Femur (tissue), 1 donor: ENCODE measurements at regions not wholly inside any gene's neighbourhood (a gene's known extent, or its start where the extent isn't known, plus 50 kb on each side); places are given as distances from the start of the nearest gene placed in this dataset.

Experiments
- DNase-seq: peaks from one replicate; pipeline ENCODE4 v3.0.0-alpha.2; 2017

- no peak for DNase-seq
Measured at GRCh38 chrX:9148615-9149399, 114.9 kb upstream of the FAM9B start.

- no peak for DNase-seq
Measured at GRCh38 chrX:9149501-9150245, 115.7 kb upstream of the FAM9B start.

GRCh38 chrX:9151772-9152307, 117.9 kb upstream of the FAM9B start:
- DNase-seq = no peak

- DNase-seq = no peak
Measured at GRCh38 chrX:9153300-9153699, 119.4 kb upstream of the FAM9B start.

GRCh38 chrX:9158611-9159010, 124.7 kb upstream of the FAM9B start:
- DNase-seq = no peak

GRCh38 chrX:9160698-9161329, 126.9 kb upstream of the FAM9B start:
- DNase-seq = no peak

- DNase-seq = no peak
Measured at GRCh38 chrX:9162698-9163097, 128.8 kb upstream of the FAM9B start.

- DNase-seq = no peak
Measured at GRCh38 chrX:9163214-9163709, 129.3 kb upstream of the FAM9B start.

GRCh38 chrX:9164086-9164485, 130.2 kb upstream of the FAM9B start:
- DNase-seq = no peak

- no peak for DNase-seq
Measured at GRCh38 chrX:9164533-9165426, 130.9 kb upstream of the FAM9B start.

GRCh38 chrX:9166584-9166944, 132.6 kb upstream of the FAM9B start:
- DNase-seq = no peak

- DNase-seq = no peak
Measured at GRCh38 chrX:9171841-9172463, 138.0 kb upstream of the FAM9B start.

GRCh38 chrX:9172464-9172850, 138.5 kb upstream of the FAM9B start:
- DNase-seq = no peak

- no peak for DNase-seq
Measured at GRCh38 chrX:9180623-9181022, 146.7 kb upstream of the FAM9B start.

GRCh38 chrX:9182041-9182440, 148.1 kb upstream of the FAM9B start:
- no peak for DNase-seq

- no peak for DNase-seq
Measured at GRCh38 chrX:9183481-9183880, 149.6 kb upstream of the FAM9B start.

- DNase-seq = no peak
Measured at GRCh38 chrX:9184211-9184610, 150.3 kb upstream of the FAM9B start.

GRCh38 chrX:9188117-9188516, 154.2 kb upstream of the FAM9B start:
- DNase-seq = no peak

GRCh38 chrX:9189286-9189685, 155.4 kb upstream of the FAM9B start:
- no peak for DNase-seq

- DNase-seq = no peak
Measured at GRCh38 chrX:9191392-9191791, 157.5 kb upstream of the FAM9B start.

GRCh38 chrX:9195199-9195880, 161.4 kb upstream of the FAM9B start:
- no peak for DNase-seq
